ENCODE measurements at regions not wholly inside any gene's neighbourhood (a gene's known extent, or its start where the extent isn't known, plus 50 kb on each side); places are given as distances from the start of the nearest gene placed in this dataset.

GRCh38 chr2:82825410-82826090, 1633.5 kb downstream of the SUCLG1 start (continued):
- TF ChIP-seq ZNF778 (CRISPR knock-in tag; IDR thresholded peaks at IDR 0.05) (no peak), NCOA6 (IDR thresholded peaks at IDR 0.05) (no peak)

- ChIA-PET CTCF (ENCODE audit: low intra/inter-chr PET ratio) (no interaction called here), POLR2A (no interaction called here)
- TF ChIP-seq NFE2 (IDR thresholded peaks at IDR 0.05; ENCODE audit: low read depth) (0 out of 2 replicates have a peak, but pooled peaks have one; percentile 14), ZNF316 (IDR thresholded peaks at IDR 0.05) (peak; percentile 72), ZKSCAN1 (IDR thresholded peaks at IDR 0.05; ENCODE audit: low read depth, low read length) (no peak), C11orf30 (IDR thresholded peaks at IDR 0.05; ENCODE audit: low read depth) (peak; percentile 58), USF2 (CRISPR knock-in tag; IDR thresholded peaks at IDR 0.05) (no peak), MAFK (IDR thresholded peaks at IDR 0.05; ENCODE audit: low read length) (peak; percentile 53; the same call in 1 of the 2 replicates), MAFG (tag; conservative IDR thresholded peaks at IDR 0.05) (peak; percentile 75), HOMEZ (CRISPR knock-in tag; IDR thresholded peaks at IDR 0.05) (no peak)
- in situ Hi-C loops (cut with MboI) (no loop called here), intact Hi-C loops (cut with micrococcal nuclease) (no loop called here)
- H3K4me1 ChIP-seq (replicated peaks in 1 of 2; ENCODE audit: control insufficient read depth in 2 of 2, insufficient read depth in 2 of 2, low read length in 2 of 2): no peaks in the 10 kb centered on the region
- no peaks in the 10 kb centered on the region for H4K20me1 ChIP-seq (replicated peaks; ENCODE audit: control insufficient read depth, insufficient read depth, low read length)
- FAIRE-seq (no peak), ATAC-seq (no peak), DNase-seq (ENCODE audit: extremely low read depth in 1 of 4, low spot score in 3 of 4) (no peak)
- no peaks in the 10 kb centered on the region for H3K9me3 ChIP-seq (replicated peaks; ENCODE audit: control insufficient read depth, insufficient read depth, low read depth, low read length)
- H3K36me3 ChIP-seq (ENCODE audit: control insufficient read depth, insufficient read depth, low read length): no peaks in the 10 kb centered on the region
- H2AFZ ChIP-seq (ENCODE audit: low read depth, low read length): no peak overlapping the region
- no peaks in the 10 kb centered on the region for H3K9me1 ChIP-seq (ENCODE audit: control insufficient read depth, insufficient read depth, low read length)
- WGBS (ENCODE audit: insufficient coverage, low coverage, missing lambda C conversion rate): 7% methylated on average over 1 of the region's 1 CpG
- no peak overlapping the region for H3K9ac ChIP-seq (ENCODE audit: insufficient read depth in 1 of 2, low read depth in 2 of 2, low read length in 2 of 2)
- H3K27me3 ChIP-seq (ENCODE audit: control insufficient read depth in 2 of 2, insufficient read depth in 2 of 2, low read length in 2 of 2): no peaks in the 10 kb centered on the region
- H3K4me3 ChIP-seq: no peak overlapping the region
- H3K79me2 ChIP-seq (ENCODE audit: control insufficient read depth, insufficient read depth, low read length): no peaks in the 10 kb centered on the region
- no peak overlapping the region for H3K27ac ChIP-seq (ENCODE audit: extremely low read depth, low read depth, low read length)
- BruUV-seq (replicated peaks): no TSS peak
- no peak overlapping the region for H3K4me2 ChIP-seq (ENCODE audit: insufficient read depth, low read length)
These were observed 1635.2 kb downstream of the SUCLG1 start for GRCh38 chr2:82823892-82824291.
